HG03025 (cell line): ENCODE measurements at regions not wholly inside any gene's neighbourhood (a gene's known extent, or its start where the extent isn't known, plus 50 kb on each side); places are given as distances from the start of the nearest gene placed in this dataset.
"Not testable (repeated sequence)": the region's sequence is repeated elsewhere in the genome, so short reads cannot be mapped to it uniquely, and the experiment has no call there.

Experiments
- ATAC-seq: cut with Tn5 transposase; IDR thresholded peaks from one replicate; pipeline ENCODE4 v1.9.1; 2021; ENCODE audit warnings: mild to moderate bottlenecking, moderate library complexity; ENCODE audit not compliant: unreplicated experiment, low FRiP score

GRCh38 chr6:16041327-16041726 lies 87.6 kb upstream of the MYLIP start:
- ATAC-seq: no peak

GRCh38 chr6:16040628-16040974 lies 88.3 kb upstream of the MYLIP start:
- ATAC-seq: no peak

- ATAC-seq: not testable (repeated sequence)
Observed at GRCh38 chr6:16039892-16040627, 88.8 kb upstream of the MYLIP start.

- ATAC-seq: no peak
Observed at GRCh38 chr6:16038938-16039337, 89.9 kb upstream of the MYLIP start.

GRCh38 chr6:16035488-16036080 lies 93.3 kb upstream of the MYLIP start:
- no peak for ATAC-seq

- ATAC-seq: no peak
Observed at GRCh38 chr6:16033214-16033613, 95.7 kb upstream of the MYLIP start.

- ATAC-seq: no peak
Observed at GRCh38 chr6:16031278-16031981, 97.5 kb upstream of the MYLIP start.

- ATAC-seq: no peak
Observed at GRCh38 chr6:16028966-16029365, 99.9 kb upstream of the MYLIP start.

GRCh38 chr6:16020259-16020658 lies 108.6 kb upstream of the MYLIP start:
- ATAC-seq: no peak

GRCh38 chr6:16019462-16019861 lies 109.4 kb upstream of the MYLIP start:
- ATAC-seq: no peak

GRCh38 chr6:16018626-16019025 lies 110.3 kb upstream of the MYLIP start:
- ATAC-seq: no peak

GRCh38 chr6:16014325-16014724 lies 114.6 kb upstream of the MYLIP start:
- not testable (repeated sequence) for ATAC-seq

GRCh38 chr6:16007146-16007545 lies 121.7 kb upstream of the MYLIP start:
- no peak for ATAC-seq

GRCh38 chr6:16006681-16007080 lies 122.2 kb upstream of the MYLIP start:
- no peak for ATAC-seq

- no peak for ATAC-seq
Observed at GRCh38 chr6:16004934-16005679, 123.8 kb upstream of the MYLIP start.

GRCh38 chr6:16003197-16003491 lies 125.7 kb upstream of the MYLIP start:
- ATAC-seq: no peak

- no peak for ATAC-seq
Observed at GRCh38 chr6:16002332-16003196, 126.3 kb upstream of the MYLIP start.

GRCh38 chr6:16001158-16001557 lies 127.7 kb upstream of the MYLIP start:
- ATAC-seq: no peak

- ATAC-seq: no peak
Observed at GRCh38 chr6:15999201-15999600, 129.7 kb upstream of the MYLIP start.

GRCh38 chr6:15997586-15998388 lies 131.1 kb upstream of the MYLIP start:
- ATAC-seq: no peak
